ENCODE measurements at regions not wholly inside any gene's neighbourhood (a gene's known extent, or its start where the extent isn't known, plus 50 kb on each side); places are given as distances from the start of the nearest gene placed in this dataset.
A peak's percentile ranks its signal among the peaks of the same experiment; 100 is the strongest.
"Not testable (repeated sequence)": the region's sequence is repeated elsewhere in the genome, so short reads cannot be mapped to it uniquely, and the experiment has no call there.

- peak; percentile 9 for DNase-seq
Observed at GRCh38 chr12:37666069-37666781, 650.3 kb upstream of the ALG10B start.

- not testable (repeated sequence) for DNase-seq
Observed at GRCh38 chr12:37668557-37668956, 648.0 kb upstream of the ALG10B start.

- DNase-seq = no peak
Observed at GRCh38 chr12:37672655-37673260, 643.8 kb upstream of the ALG10B start.

GRCh38 chr12:37720846-37721245, 595.7 kb upstream of the ALG10B start:
- DNase-seq = no peak

- DNase-seq = no peak
Observed at GRCh38 chr12:37733856-37734255, 582.7 kb upstream of the ALG10B start.
